H1 (cell line): ENCODE measurements at regions not wholly inside any gene's neighbourhood (a gene's known extent, or its start where the extent isn't known, plus 50 kb on each side); places are given as distances from the start of the nearest gene placed in this dataset.

Experiments used
- CTCF ChIA-PET: fragments of 300-600 bp; sonication (Branson Sonifier 250); formaldehyde crosslinking; loops from one replicate; lab custom pipeline; 2021; ENCODE audit not compliant: partially characterized antibody; lab: Charles Lee
- POLR2A ChIA-PET: fragments of 300-600 bp; sonication (Branson Sonifier 250); formaldehyde crosslinking; loops from one replicate; lab custom pipeline; 2021; ENCODE audit warnings: inconsistent platforms; ENCODE audit not compliant: partially characterized antibody; lab: Charles Lee
- DNase-seq, 2 experiments: peaks; one replicate each; pipeline versions ENCODE4 v3.0.0 to v3.0.0-alpha.2; 2010 to 2022; ENCODE audit warnings: low spot score in 2 of 2, low read depth in 1 of 2, mixed read lengths in 1 of 2
- FAIRE-seq: peaks from 2 replicates; lab custom pipeline; 2011; peaks lifted over from hg19 to GRCh38; lab: Jason Lieb, UNC
- H2AFZ ChIP-seq: 2 replicates; pipeline ENCODE4 v1.8.1; 2012; ENCODE audit warnings: low read length, inconsistent platforms
- H2AK5ac ChIP-seq: 2 replicates; pipeline ENCODE4 v1.6.1; 2013; ENCODE audit warnings: low read depth, low read length
- H2BK120ac ChIP-seq: replicated peaks from 2 replicates; pipeline ENCODE3; 2013; ENCODE audit warnings: low read depth, low read length, inconsistent platforms
- H2BK12ac ChIP-seq: 2 replicates; pipeline ENCODE4 v1.6.1; 2013; ENCODE audit warnings: low read depth, low read length
- H2BK15ac ChIP-seq: 2 replicates; pipeline ENCODE4 v1.6.1; 2013; ENCODE audit warnings: low read length
- H2BK20ac ChIP-seq: 2 replicates; pipeline ENCODE4 v1.6.1; 2013; ENCODE audit warnings: low read length
- H2BK5ac ChIP-seq: 2 replicates; pipeline ENCODE4 v1.6.1; 2013; ENCODE audit warnings: low read depth, low read length
- H3K14ac ChIP-seq: 2 replicates; pipeline ENCODE4 v1.6.1; 2013; ENCODE audit warnings: inconsistent platforms; ENCODE audit not compliant: insufficient read length
- H3K18ac ChIP-seq: 2 replicates; pipeline ENCODE4 v1.6.1; 2013; ENCODE audit warnings: low read length; ENCODE audit errors: extremely low read depth
- H3K23ac ChIP-seq: 2 replicates; pipeline ENCODE4 v1.6.1; 2013; ENCODE audit warnings: inconsistent platforms; ENCODE audit not compliant: insufficient read length
- H3K23me2 ChIP-seq: 2 replicates; pipeline ENCODE4 v1.6.1; 2013; ENCODE audit warnings: low read depth, low read length
- H3K27ac ChIP-seq: 2 replicates; pipeline ENCODE4 v1.6.1; 2011; ENCODE audit warnings: low read depth, low read length, inconsistent platforms
- H3K27me3 ChIP-seq, 4 experiments: replicated peaks in 1 of 4; 1 replicate in 1 of 4; 2 replicates in 3 of 4; pipeline versions ENCODE4 v1.6.1 to v1.8.1; 2011 to 2013; ENCODE audit warnings: low read length in 3 of 4, mild to moderate bottlenecking in 3 of 4, inconsistent platforms in 2 of 4, mixed read lengths in 2 of 4, moderate library complexity in 1 of 4; ENCODE audit not compliant: control insufficient read depth in 3 of 4, insufficient read depth in 3 of 4; ENCODE audit errors: extremely low read depth in 1 of 4
- H3K36me3 ChIP-seq, 4 experiments: 2 replicates each; pipeline versions ENCODE4 v1.6.1 to v1.8.1; 2011 to 2013; ENCODE audit warnings: mild to moderate bottlenecking in 4 of 4, low read length in 3 of 4, moderate library complexity in 2 of 4, control low read depth in 1 of 4, inconsistent platforms in 1 of 4; ENCODE audit not compliant: insufficient read depth in 4 of 4, control insufficient read depth in 2 of 4
- H3K4ac ChIP-seq: replicated peaks from 2 replicates; pipeline ENCODE3; 2013; ENCODE audit warnings: low read length, low read depth, mixed read lengths, inconsistent platforms; ENCODE audit not compliant: insufficient read length
- H3K4me1 ChIP-seq, 4 experiments: replicated peaks in 1 of 4; 1 replicate in 1 of 4; 2 replicates in 3 of 4; pipeline versions ENCODE4 v1.6.1 to v1.8.1; 2011 to 2013; ENCODE audit warnings: low read length in 3 of 4, inconsistent platforms in 2 of 4, mixed read lengths in 1 of 4; ENCODE audit not compliant: insufficient read depth in 4 of 4, control insufficient read depth in 3 of 4
- H3K4me2 ChIP-seq, 2 experiments: 2 replicates each; pipeline versions ENCODE4 v1.6.1 to v1.8.1; 2011 to 2013; ENCODE audit warnings: low read depth in 2 of 2, low read length in 2 of 2, control low read depth in 1 of 2, inconsistent platforms in 1 of 2, mild to moderate bottlenecking in 1 of 2; ENCODE audit not compliant: insufficient read depth in 1 of 2
- H3K4me3 ChIP-seq, 4 experiments: fragments of 200-600, 300-600 bp in 1 of 4; sonication (generic), shearing (Covaris generic), sonication (Bioruptor Twin) in 1 of 4; 2 replicates each; pipeline versions ENCODE4 v1.5.1 to v1.8.1; 2011 to 2016; ENCODE audit warnings: low read length in 4 of 4, low read depth in 3 of 4, control low read depth in 2 of 4, inconsistent platforms in 2 of 4, mild to moderate bottlenecking in 2 of 4, mixed read lengths in 1 of 4, moderate library complexity in 1 of 4; ENCODE audit not compliant: insufficient read depth in 2 of 4; ENCODE audit errors: extremely low read depth in 1 of 4
- H3K56ac ChIP-seq: replicated peaks from 2 replicates; pipeline ENCODE3; 2013; ENCODE audit warnings: low read depth, mild to moderate bottlenecking, mixed read lengths, low read length, inconsistent platforms; ENCODE audit not compliant: insufficient read length
- H3K79me1 ChIP-seq: 2 replicates; pipeline ENCODE4 v1.6.1; 2013; ENCODE audit warnings: low read depth, low read length, control low read depth
- H3K79me2 ChIP-seq, 2 experiments: 2 replicates each; pipeline versions ENCODE4 v1.6.1 to v1.8.1; 2012 to 2013; ENCODE audit warnings: low read length in 2 of 2, mild to moderate bottlenecking in 2 of 2, inconsistent platforms in 1 of 2; ENCODE audit not compliant: insufficient read depth in 2 of 2, control insufficient read depth in 1 of 2
- H3K9ac ChIP-seq, 4 experiments: replicated peaks in 1 of 4; 1 replicate in 1 of 4; 2 replicates in 3 of 4; pipeline versions ENCODE4 v1.6.1 to v1.8.1; 2011 to 2013; ENCODE audit warnings: low read depth in 3 of 4, low read length in 3 of 4, control low read depth in 2 of 4, mild to moderate bottlenecking in 2 of 4, moderate library complexity in 2 of 4, inconsistent platforms in 1 of 4; ENCODE audit errors: extremely low read depth in 1 of 4
- H3K9me3 ChIP-seq, 2 experiments: 2 replicates each; pipeline versions ENCODE4 v1.6.1 to v1.8.1; 2012 to 2013; ENCODE audit warnings: mild to moderate bottlenecking in 2 of 2, moderate library complexity in 2 of 2, control low read depth in 1 of 2, inconsistent platforms in 1 of 2, low read depth in 1 of 2, low read length in 1 of 2, mixed read lengths in 1 of 2; ENCODE audit not compliant: insufficient read depth in 2 of 2
- H4K20me1 ChIP-seq, 2 experiments: replicated peaks in 1 of 2; 2 replicates each; pipeline versions ENCODE3 to v1.8.1; 2011 to 2013; ENCODE audit warnings: inconsistent platforms in 2 of 2, low read length in 2 of 2, mild to moderate bottlenecking in 1 of 2; ENCODE audit not compliant: insufficient read depth in 2 of 2, control insufficient read depth in 1 of 2
- H4K5ac ChIP-seq: 2 replicates; pipeline ENCODE4 v1.6.1; 2013; ENCODE audit warnings: low read length, low read depth, mixed read lengths, inconsistent platforms; ENCODE audit not compliant: insufficient read length
- H4K8ac ChIP-seq: 2 replicates; pipeline ENCODE4 v1.8.0; 2013; ENCODE audit warnings: mild to moderate bottlenecking, moderate library complexity, low read length, inconsistent platforms; ENCODE audit not compliant: insufficient read depth; ENCODE audit errors: extremely low read depth
- H4K91ac ChIP-seq: replicated peaks from 2 replicates; pipeline ENCODE3; 2013; ENCODE audit warnings: low read length, mixed read lengths, inconsistent platforms; ENCODE audit not compliant: insufficient read length
- JUN ChIP-seq: IDR thresholded peaks from 2 replicates; pipeline ENCODE4 v1.6.1; 2011; ENCODE audit warnings: low read depth, mild to moderate bottlenecking, improper control_type of control experiment, low read length
- WGBS, 2 experiments: shearing (Covaris generic) in 1 of 2; methylation state at CpG; one replicate each; pipeline versions ENCODE4 v1.1.6 to v1.1.7; 2013 to 2015; ENCODE audit warnings: low lambda C conversion rate in 2 of 2, mixed read lengths in 2 of 2, inconsistent platforms in 1 of 2, low coverage in 1 of 2, missing lambda C conversion rate in 1 of 2; ENCODE audit not compliant: insufficient replicate concordance in 2 of 2, insufficient coverage in 1 of 2, insufficient read length in 1 of 2; ENCODE audit errors: extremely low coverage in 1 of 2, missing lambda C conversion rate in 1 of 2; 5-methylcytosine and 5-hydroxymethylcytosine counted together

DNA sequence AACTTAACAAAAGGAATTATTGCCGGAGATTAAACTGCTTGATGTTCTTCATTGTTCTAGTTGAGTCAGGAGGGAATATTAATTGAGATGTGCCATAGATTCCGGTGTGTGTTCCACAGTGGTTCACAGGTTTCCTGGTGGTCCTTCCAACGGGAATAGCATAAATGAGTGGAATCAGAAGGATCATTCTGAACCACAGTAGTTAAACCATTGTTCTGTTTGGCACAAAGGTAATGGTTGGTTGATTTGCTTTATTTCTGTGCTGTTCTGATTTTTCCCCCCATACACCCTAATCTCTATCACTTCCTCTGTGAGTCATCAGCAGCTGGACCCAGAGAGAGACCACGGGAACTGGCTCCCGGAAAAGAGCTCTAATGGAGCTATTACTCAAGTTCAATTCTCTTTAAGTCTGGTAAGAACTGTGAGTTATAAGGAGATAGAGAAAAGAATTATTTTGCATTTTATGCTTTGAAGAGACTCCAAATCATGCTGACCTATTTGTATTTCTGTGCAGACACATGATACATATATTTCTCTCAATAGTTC is 627.2 kb downstream of the ZIC1 start:
- H2AFZ ChIP-seq, result no peak overlapping the region
- H3K36me3 ChIP-seq, result no peaks in the 10 kb centered on the region
- no peaks in the 10 kb centered on the region for H3K79me1 ChIP-seq
- H3K9ac ChIP-seq, result no peak overlapping the region
- no peak overlapping the region for H3K56ac ChIP-seq
- ChIA-PET CTCF (no interaction called here), POLR2A (no interaction called here)
- no peak overlapping the region for H2BK12ac ChIP-seq
- H3K14ac ChIP-seq, result no peak overlapping the region
- no peaks in the 10 kb centered on the region for H3K27me3 ChIP-seq
- H2BK15ac ChIP-seq, result no peak overlapping the region
- DNase-seq (no peak), FAIRE-seq (no peak)
- WGBS, 2 experiments, result 84% methylated on average over 5 of the region's 5 CpGs; no CpG with 5 or more reads in 1 of the 2 experiments
- H4K5ac ChIP-seq, result no peak overlapping the region
- no peak overlapping the region for H3K18ac ChIP-seq
- H4K8ac ChIP-seq, result no peak overlapping the region
- no peak overlapping the region for H2AK5ac ChIP-seq
- no peak overlapping the region for H2BK5ac ChIP-seq
- H4K20me1 ChIP-seq, result no peaks in the 10 kb centered on the region
- no peak overlapping the region for H3K23ac ChIP-seq
- H3K9me3 ChIP-seq, result no peaks in the 10 kb centered on the region
- H3K4me3 ChIP-seq, result no peak overlapping the region
- H2BK20ac ChIP-seq, result no peak overlapping the region
- H2BK120ac ChIP-seq, result no peak overlapping the region
- H3K4ac ChIP-seq, result no peak overlapping the region
- H3K27ac ChIP-seq, result no peak overlapping the region
- no peak overlapping the region for H3K4me2 ChIP-seq
- H4K91ac ChIP-seq, result no peak overlapping the region
- no peaks in the 10 kb centered on the region for H3K4me1 ChIP-seq
- no peak for TF ChIP-seq JUN
- TF ChIP-seq, all 59 proteins: peak for 0
- Histone ChIP-seq H3K23me2 (no peaks in the 10 kb centered on the region), H3K79me2 (no peaks in the 10 kb centered on the region)
